Liver (tissue), 8 donors: ENCODE measurements at regions not wholly inside any gene's neighbourhood (a gene's known extent, or its start where the extent isn't known, plus 50 kb on each side); places are given as distances from the start of the nearest gene placed in this dataset.
"Not testable (repeated sequence)": the region's sequence is repeated elsewhere in the genome, so short reads cannot be mapped to it uniquely, and the experiment has no call there.

Experiments used
- DNase-seq: peaks from one replicate; pipeline ENCODE4 v3.0.0-alpha.2; 2017; ENCODE audit warnings: low spot score
- H3K27ac ChIP-seq, 2 donors: one replicate each; pipeline ENCODE4 v1.7.0; 2013; ENCODE audit warnings: inconsistent platforms in 2 of 2, low read length in 2 of 2, control low read depth in 1 of 2, low read depth in 1 of 2, mild to moderate bottlenecking in 1 of 2
- H3K27me3 ChIP-seq, 4 donors: one replicate each; pipeline versions ENCODE4 v1.6.1 to v1.7.0; 2013; ENCODE audit warnings: low read length in 3 of 4, inconsistent platforms in 1 of 4, mild to moderate bottlenecking in 1 of 4, moderate library complexity in 1 of 4; ENCODE audit not compliant: control insufficient read depth in 4 of 4, insufficient read depth in 4 of 4
- H3K36me3 ChIP-seq, 4 donors: one replicate each; pipeline versions ENCODE4 v1.6.1 to v1.7.0; 2013; ENCODE audit warnings: low read length in 3 of 4, mild to moderate bottlenecking in 3 of 4, low read depth in 1 of 4, moderate library complexity in 1 of 4; ENCODE audit not compliant: control insufficient read depth in 4 of 4, insufficient read depth in 3 of 4
- H3K4me1 ChIP-seq, 4 donors: one replicate each; pipeline versions ENCODE4 v1.6.1 to v1.7.0; 2013; ENCODE audit warnings: low read length in 3 of 4, mild to moderate bottlenecking in 3 of 4, moderate library complexity in 1 of 4; ENCODE audit not compliant: control insufficient read depth in 4 of 4, insufficient read depth in 4 of 4
- H3K4me3 ChIP-seq, 3 donors: one replicate each; pipeline versions ENCODE4 v1.6.1 to v1.7.0; 2013; ENCODE audit warnings: low read length in 3 of 3, control low read depth in 1 of 3, low read depth in 1 of 3, mild to moderate bottlenecking in 1 of 3
- H3K9ac ChIP-seq, 2 donors: one replicate each; pipeline ENCODE4 v1.7.0; 2013; ENCODE audit warnings: low read length in 2 of 2, mild to moderate bottlenecking in 2 of 2, moderate library complexity in 2 of 2, control low read depth in 1 of 2, low read depth in 1 of 2
- H3K9me3 ChIP-seq, 4 donors: one replicate each; pipeline versions ENCODE4 v1.6.1 to v1.7.0; 2013; ENCODE audit warnings: low read length in 3 of 4; ENCODE audit not compliant: control insufficient read depth in 4 of 4
- ATF3 ChIP-seq: IDR thresholded peaks from 2 replicates; pipeline ENCODE4 v1.6.1; 2016; ENCODE audit warnings: antibody characterized with exemption
- CTCF ChIP-seq: fragments of 150-350 bp; IDR thresholded peaks from 2 replicates; pipeline ENCODE4 v1.5.1; 2017; ENCODE audit warnings: improper control_type of control experiment, low read depth, low read length; ENCODE audit not compliant: missing input control
- EGR1 ChIP-seq, 2 donors: IDR thresholded peaks; 2 replicates each; pipeline ENCODE4 v1.6.1; 2016 to 2018; ENCODE audit warnings: antibody characterized with exemption in 2 of 2, low read depth in 2 of 2
- FOXA1 ChIP-seq: IDR thresholded peaks from 2 replicates; pipeline ENCODE4 v1.6.1; 2016; ENCODE audit warnings: antibody characterized with exemption
- GABPA ChIP-seq, 2 donors: IDR thresholded peaks in 1 of 2; conservative IDR thresholded peaks in 1 of 2; 2 replicates each; pipeline ENCODE4 v1.6.1; 2016; ENCODE audit warnings: antibody characterized with exemption in 2 of 2, mild to moderate bottlenecking in 1 of 2, moderate library complexity in 1 of 2
- HNF4A ChIP-seq, 2 donors: conservative IDR thresholded peaks; 2 replicates each; pipeline ENCODE4 v1.6.1; 2016; ENCODE audit warnings: antibody characterized with exemption in 2 of 2, mild to moderate bottlenecking in 2 of 2
- HNF4G ChIP-seq: IDR thresholded peaks from 2 replicates; pipeline ENCODE4 v1.6.1; 2016; ENCODE audit warnings: antibody characterized with exemption
- JUND ChIP-seq, 2 donors: IDR thresholded peaks; 2 replicates each; pipeline ENCODE4 v1.6.1; 2016; ENCODE audit warnings: antibody characterized with exemption in 2 of 2
- MAX ChIP-seq: IDR thresholded peaks from 2 replicates; pipeline ENCODE4 v1.6.1; 2016; ENCODE audit warnings: antibody characterized with exemption
- NR2F2 ChIP-seq: IDR thresholded peaks from 2 replicates; pipeline ENCODE4 v1.6.1; 2016; ENCODE audit warnings: antibody characterized with exemption
- RAD21 ChIP-seq, 2 donors: IDR thresholded peaks; 2 replicates each; pipeline ENCODE4 v1.6.1; 2016; ENCODE audit warnings: antibody characterized with exemption in 2 of 2, mild to moderate bottlenecking in 2 of 2
- REST ChIP-seq: IDR thresholded peaks from 2 replicates; pipeline ENCODE4 v1.6.1; 2016; ENCODE audit warnings: antibody characterized with exemption, mild to moderate bottlenecking
- RXRA ChIP-seq, 2 donors: IDR thresholded peaks; 2 replicates each; pipeline ENCODE4 v1.6.1; 2017 to 2018; ENCODE audit warnings: antibody characterized with exemption in 2 of 2, mild to moderate bottlenecking in 1 of 2
- SP1 ChIP-seq: IDR thresholded peaks from 2 replicates; pipeline ENCODE4 v1.6.1; 2018; ENCODE audit warnings: antibody characterized with exemption, mild to moderate bottlenecking
- TAF1 ChIP-seq: conservative IDR thresholded peaks from 2 replicates; pipeline ENCODE4 v1.6.1; 2016; ENCODE audit warnings: antibody characterized with exemption, mild to moderate bottlenecking
- YY1 ChIP-seq: IDR thresholded peaks from 2 replicates; pipeline ENCODE4 v1.6.1; 2016; ENCODE audit warnings: antibody characterized with exemption, mild to moderate bottlenecking
- ZBTB33 ChIP-seq: IDR thresholded peaks from 2 replicates; pipeline ENCODE4 v1.6.1; 2016; ENCODE audit warnings: antibody characterized with exemption
- WGBS: extraction: QIAGEN DNeasy Blood & Tissue Kit; methylation state at CpG from one replicate; pipeline ENCODE4 v1.1.7; 2013; 5-methylcytosine and 5-hydroxymethylcytosine counted together
- donor health status: healthy.
- donor health status: healthy.
- donor health status: healthy.
- donor health status: healthy.
- donor health status: healthy.

- H3K9me3 ChIP-seq, DNase-seq, H3K27me3 ChIP-seq, H3K36me3 ChIP-seq, H3K9ac ChIP-seq, H3K4me1 ChIP-seq, H3K4me3 ChIP-seq, H3K27ac ChIP-seq: not testable (repeated sequence)
- TF ChIP-seq HNF4A (conservative IDR thresholded peaks at IDR 0.05) = peak in 1 of 2 donors; percentile 12
- WGBS = 37% methylated on average over 3 of the region's 3 CpGs
These were observed 69.4 kb upstream of the NOX4 start for GRCh38 chr11:89560598-89560997.

GRCh38 chr11:89562731-89563130 lies 71.6 kb upstream of the NOX4 start:
- not testable (repeated sequence) for H3K4me1 ChIP-seq, H3K9me3 ChIP-seq, H3K4me3 ChIP-seq, H3K27me3 ChIP-seq, DNase-seq, H3K27ac ChIP-seq, H3K36me3 ChIP-seq, H3K9ac ChIP-seq
- 96% methylated on average over 2 of the region's 2 CpGs for WGBS

- Histone ChIP-seq H3K4me1 (no peaks in the 10 kb centered on the region), H3K27me3 (no peaks in the 10 kb centered on the region), H3K36me3 (no peaks in the 10 kb centered on the region), H3K27ac (no peak overlapping the region), H3K9ac (no peak overlapping the region), H3K9me3 (peaks cover 0 to 2% (median 0%) of the 10 kb centered on the region in 4 donors), H3K4me3 (no peak overlapping the region)
- TF ChIP-seq MAX (no peak), REST (no peak), RXRA (IDR thresholded peaks at IDR 0.05) (no peak), SP1 (no peak), JUND (IDR thresholded peaks at IDR 0.05) (no peak), CTCF (no peak), ATF3 (no peak), YY1 (no peak), HNF4G (no peak), HNF4A (conservative IDR thresholded peaks at IDR 0.05) (no peak), NR2F2 (no peak), ZBTB33 (no peak), TAF1 (no peak), GABPA (IDR thresholded peaks at IDR 0.05 in 1 of 2, conservative IDR thresholded peaks at IDR 0.05 in 1 of 2) (no peak), RAD21 (IDR thresholded peaks at IDR 0.05) (no peak), FOXA1 (no peak), EGR1 (IDR thresholded peaks at IDR 0.05; ENCODE audit: low read depth in 2 of 2) (no peak)
- WGBS = 89% methylated on average over 4 of the region's 4 CpGs
- DNase-seq = no peak
These were observed 75.8 kb upstream of the NOX4 start for GRCh38 chr11:89566972-89567371.

GRCh38 chr11:89569387-89569786 lies 78.2 kb upstream of the NOX4 start:
- not testable (repeated sequence) for H3K27ac ChIP-seq, H3K4me3 ChIP-seq, H3K27me3 ChIP-seq, H3K36me3 ChIP-seq, DNase-seq, H3K9me3 ChIP-seq, H3K4me1 ChIP-seq, H3K9ac ChIP-seq
- 74% methylated on average over 5 of the region's 5 CpGs for WGBS
